Mesodermal cell (in vitro differentiated cells): ENCODE measurements at regions not wholly inside any gene's neighbourhood (a gene's known extent, or its start where the extent isn't known, plus 50 kb on each side); places are given as distances from the start of the nearest gene placed in this dataset.

Experiments used
- H3K27ac ChIP-seq: 2 replicates; pipeline ENCODE4 v1.7.0; 2013; ENCODE audit warnings: mild to moderate bottlenecking, low read depth, low read length, moderate library complexity; ENCODE audit not compliant: severe bottlenecking
- H3K36me3 ChIP-seq: 2 replicates; pipeline ENCODE4 v1.7.1; 2013; ENCODE audit warnings: mild to moderate bottlenecking, low read length, moderate library complexity; ENCODE audit not compliant: control insufficient read depth, insufficient read depth
- H3K4me1 ChIP-seq: one replicate; pipeline ENCODE4 v1.7.1; 2013; ENCODE audit warnings: mild to moderate bottlenecking, low read length; ENCODE audit not compliant: insufficient read depth, control insufficient read depth, poor library complexity, severe bottlenecking
- H3K4me3 ChIP-seq: 2 replicates; pipeline ENCODE4 v1.7.0; 2013; ENCODE audit warnings: low read length, control low read depth, mild to moderate bottlenecking; ENCODE audit not compliant: insufficient read depth, poor library complexity, severe bottlenecking; ENCODE audit errors: extremely low read depth
- H3K9me3 ChIP-seq: 2 replicates; pipeline ENCODE4 v1.7.1; 2013; ENCODE audit warnings: mild to moderate bottlenecking, low read length, moderate library complexity; ENCODE audit not compliant: control insufficient read depth
- WGBS, 2 experiments: methylation state at CpG; one replicate each; pipeline ENCODE4 v1.1.5; 2013; ENCODE audit warnings: missing lambda C conversion rate in 2 of 2; ENCODE audit not compliant: insufficient coverage in 2 of 2; 5-methylcytosine and 5-hydroxymethylcytosine counted together

GRCh38 chr4:156620786-156621185, 350.8 kb downstream of the PDGFC start:
- Histone ChIP-seq H3K4me3 (no peak overlapping the region), H3K4me1 (no peaks in the 10 kb centered on the region), H3K9me3 (no peaks in the 10 kb centered on the region), H3K27ac (no peak overlapping the region), H3K36me3 (no peaks in the 10 kb centered on the region)
- 80 to 100% methylated on average over 1 of the region's 1 CpG for WGBS, 2 experiments

GRCh38 chr4:156619154-156619934, 352.3 kb downstream of the PDGFC start:
- no peak overlapping the region for H3K27ac ChIP-seq
- peaks cover 7% of the 10 kb centered on the region for H3K4me1 ChIP-seq
- 100% methylated on average over 1 of the region's 3 CpGs; no CpG with 5 or more reads in 1 of the 2 experiments for WGBS, 2 experiments
- H3K4me3 ChIP-seq: no peak overlapping the region
- no peaks in the 10 kb centered on the region for H3K9me3 ChIP-seq
- H3K36me3 ChIP-seq: no peaks in the 10 kb centered on the region

- WGBS, 2 experiments: 71 to 90% methylated on average over 1 of the region's 2 CpGs
- no peak overlapping the region for H3K4me3 ChIP-seq
- H3K27ac ChIP-seq: no peak overlapping the region
- no peaks in the 10 kb centered on the region for H3K36me3 ChIP-seq
- H3K9me3 ChIP-seq: no peaks in the 10 kb centered on the region
- H3K4me1 ChIP-seq: peaks cover 7% of the 10 kb centered on the region
Observed at GRCh38 chr4:156615066-156615531, 356.5 kb downstream of the PDGFC start.

GRCh38 chr4:156614536-156614935, 357.1 kb downstream of the PDGFC start:
- H3K9me3 ChIP-seq: no peaks in the 10 kb centered on the region
- no peak overlapping the region for H3K27ac ChIP-seq

GRCh38 chr4:156609421-156609820, 362.2 kb downstream of the PDGFC start:
- no peak overlapping the region for H3K4me3 ChIP-seq
- 90 to 100% methylated on average over 1 of the region's 1 CpG for WGBS, 2 experiments
- H3K36me3 ChIP-seq: no peaks in the 10 kb centered on the region
- H3K27ac ChIP-seq: no peak overlapping the region
- H3K9me3 ChIP-seq: no peaks in the 10 kb centered on the region
- peaks cover 10% of the 10 kb centered on the region for H3K4me1 ChIP-seq

More at GRCh38 chr4:156614536-156614935, 357.1 kb downstream of the PDGFC start:
- peaks cover 7% of the 10 kb centered on the region for H3K4me1 ChIP-seq
- no peaks in the 10 kb centered on the region for H3K36me3 ChIP-seq
- no peak overlapping the region for H3K4me3 ChIP-seq

- Histone ChIP-seq H3K4me1 (peaks cover 10% of the 10 kb centered on the region), H3K9me3 (no peaks in the 10 kb centered on the region), H3K36me3 (no peaks in the 10 kb centered on the region), H3K27ac (no peak overlapping the region), H3K4me3 (no peak overlapping the region)
- WGBS, 2 experiments: 90% methylated on average over 2 of the region's 6 CpGs; no CpG with 5 or more reads in 1 of the 2 experiments
Observed at GRCh38 chr4:156608651-156609050, 362.9 kb downstream of the PDGFC start.

- Histone ChIP-seq H3K36me3 (no peaks in the 10 kb centered on the region), H3K27ac (peak overlapping the region; percentile 23), H3K4me3 (no peak overlapping the region), H3K4me1 (peaks cover 10% of the 10 kb centered on the region), H3K9me3 (no peaks in the 10 kb centered on the region)
- no CpG with 5 or more reads among the region's 1 CpG for WGBS, 2 experiments
Observed at GRCh38 chr4:156607478-156607857, 364.1 kb downstream of the PDGFC start.

GRCh38 chr4:156606554-156607477, 364.8 kb downstream of the PDGFC start:
- no peak overlapping the region for H3K4me3 ChIP-seq
- peak overlapping the region; percentile 74 for H3K27ac ChIP-seq
- no peaks in the 10 kb centered on the region for H3K9me3 ChIP-seq
- no peaks in the 10 kb centered on the region for H3K36me3 ChIP-seq
- peaks cover 10% of the 10 kb centered on the region for H3K4me1 ChIP-seq
- WGBS, 2 experiments: 81 to 91% methylated on average over 3 to 4 of the region's 7 CpGs

GRCh38 chr4:156598138-156598681, 373.4 kb downstream of the PDGFC start:
- H3K27ac ChIP-seq: peak overlapping the region; percentile 94

GRCh38 chr4:156596706-156597329, 374.8 kb downstream of the PDGFC start:
- H3K4me3 ChIP-seq: no peak overlapping the region
- no peak overlapping the region for H3K27ac ChIP-seq
- WGBS, 2 experiments: 100% methylated on average over 1 of the region's 4 CpGs
- H3K4me1 ChIP-seq: peaks cover 27% of the 10 kb centered on the region
- no peaks in the 10 kb centered on the region for H3K36me3 ChIP-seq
- H3K9me3 ChIP-seq: no peaks in the 10 kb centered on the region

More at GRCh38 chr4:156598138-156598681, 373.4 kb downstream of the PDGFC start:
- H3K36me3 ChIP-seq: no peaks in the 10 kb centered on the region
- no peak overlapping the region for H3K4me3 ChIP-seq
- peaks cover 27% of the 10 kb centered on the region for H3K4me1 ChIP-seq
- 52 to 89% methylated on average over 3 to 4 of the region's 6 CpGs for WGBS, 2 experiments
- no peaks in the 10 kb centered on the region for H3K9me3 ChIP-seq
